ENCODE measurements at regions not wholly inside any gene's neighbourhood (a gene's known extent, or its start where the extent isn't known, plus 50 kb on each side); places are given as distances from the start of the nearest gene placed in this dataset.

DNA sequence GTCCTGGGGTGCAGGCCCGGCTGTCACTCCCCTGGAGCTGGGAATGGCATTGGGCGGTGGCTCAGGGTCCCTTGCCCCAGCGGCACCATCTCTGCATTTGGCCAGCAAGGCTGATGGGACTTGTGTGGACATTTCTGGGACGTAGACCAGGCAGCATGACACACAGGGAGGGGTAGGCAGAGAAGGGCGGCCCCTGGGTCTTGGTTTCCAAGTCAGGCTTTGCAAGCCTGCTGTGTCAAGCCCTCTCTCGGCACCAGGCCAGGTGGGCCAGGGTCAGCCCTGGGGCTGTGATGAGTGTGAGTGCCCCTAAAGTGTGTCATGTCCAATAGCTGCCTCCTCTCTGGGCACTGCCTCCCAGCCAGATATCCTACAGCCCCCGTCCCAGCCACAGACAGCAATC lies 335.2 kb downstream of the SEC14L1 start:
- in situ Hi-C loops (cut with MboI; ENCODE audit: low pct_unique_long_range_greater_than_20kb, low sequenced_read_pairs, unreplicated experiment), result no loop called here
- no peak for DNase-seq (ENCODE audit: low spot score)
- TF ChIP-seq, protein P1, sequence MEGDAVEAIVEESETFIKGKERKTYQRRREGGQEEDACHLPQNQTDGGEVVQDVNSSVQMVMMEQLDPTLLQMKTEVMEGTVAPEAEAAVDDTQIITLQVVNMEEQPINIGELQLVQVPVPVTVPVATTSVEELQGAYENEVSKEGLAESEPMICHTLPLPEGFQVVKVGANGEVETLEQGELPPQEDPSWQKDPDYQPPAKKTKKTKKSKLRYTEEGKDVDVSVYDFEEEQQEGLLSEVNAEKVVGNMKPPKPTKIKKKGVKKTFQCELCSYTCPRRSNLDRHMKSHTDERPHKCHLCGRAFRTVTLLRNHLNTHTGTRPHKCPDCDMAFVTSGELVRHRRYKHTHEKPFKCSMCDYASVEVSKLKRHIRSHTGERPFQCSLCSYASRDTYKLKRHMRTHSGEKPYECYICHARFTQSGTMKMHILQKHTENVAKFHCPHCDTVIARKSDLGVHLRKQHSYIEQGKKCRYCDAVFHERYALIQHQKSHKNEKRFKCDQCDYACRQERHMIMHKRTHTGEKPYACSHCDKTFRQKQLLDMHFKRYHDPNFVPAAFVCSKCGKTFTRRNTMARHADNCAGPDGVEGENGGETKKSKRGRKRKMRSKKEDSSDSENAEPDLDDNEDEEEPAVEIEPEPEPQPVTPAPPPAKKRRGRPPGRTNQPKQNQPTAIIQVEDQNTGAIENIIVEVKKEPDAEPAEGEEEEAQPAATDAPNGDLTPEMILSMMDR (IDR thresholded peaks at IDR 0.05; ENCODE audit: extremely low read depth, insufficient read depth, missing control alignments), result no peak

DNA sequence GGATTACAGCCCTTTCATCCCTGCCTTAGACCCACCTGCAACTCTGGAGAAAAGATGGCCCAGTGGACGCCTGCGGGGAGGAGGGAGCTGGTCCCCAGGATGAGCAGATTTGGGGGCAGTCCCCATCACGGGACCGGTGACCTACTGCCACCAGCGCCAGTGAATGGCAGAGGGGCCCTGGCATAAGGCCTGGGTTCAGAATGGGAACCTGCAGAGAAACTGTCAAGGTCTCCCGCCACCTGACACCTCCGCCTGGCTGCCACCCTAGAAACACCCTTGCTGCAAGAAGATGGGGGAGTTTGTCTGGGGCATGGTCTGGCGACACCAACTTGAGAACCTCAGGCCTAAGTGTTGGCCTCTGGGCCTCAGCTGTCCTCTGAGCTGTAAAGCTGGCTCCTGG lies 335.7 kb downstream of the SEC14L1 start:
- no peak for DNase-seq (ENCODE audit: low spot score)
- TF ChIP-seq, protein P1 (IDR thresholded peaks at IDR 0.05; ENCODE audit: extremely low read depth, insufficient read depth, missing control alignments), result no peak
- in situ Hi-C loops (cut with MboI; ENCODE audit: low pct_unique_long_range_greater_than_20kb, low sequenced_read_pairs, unreplicated experiment), result no loop called here

DNA sequence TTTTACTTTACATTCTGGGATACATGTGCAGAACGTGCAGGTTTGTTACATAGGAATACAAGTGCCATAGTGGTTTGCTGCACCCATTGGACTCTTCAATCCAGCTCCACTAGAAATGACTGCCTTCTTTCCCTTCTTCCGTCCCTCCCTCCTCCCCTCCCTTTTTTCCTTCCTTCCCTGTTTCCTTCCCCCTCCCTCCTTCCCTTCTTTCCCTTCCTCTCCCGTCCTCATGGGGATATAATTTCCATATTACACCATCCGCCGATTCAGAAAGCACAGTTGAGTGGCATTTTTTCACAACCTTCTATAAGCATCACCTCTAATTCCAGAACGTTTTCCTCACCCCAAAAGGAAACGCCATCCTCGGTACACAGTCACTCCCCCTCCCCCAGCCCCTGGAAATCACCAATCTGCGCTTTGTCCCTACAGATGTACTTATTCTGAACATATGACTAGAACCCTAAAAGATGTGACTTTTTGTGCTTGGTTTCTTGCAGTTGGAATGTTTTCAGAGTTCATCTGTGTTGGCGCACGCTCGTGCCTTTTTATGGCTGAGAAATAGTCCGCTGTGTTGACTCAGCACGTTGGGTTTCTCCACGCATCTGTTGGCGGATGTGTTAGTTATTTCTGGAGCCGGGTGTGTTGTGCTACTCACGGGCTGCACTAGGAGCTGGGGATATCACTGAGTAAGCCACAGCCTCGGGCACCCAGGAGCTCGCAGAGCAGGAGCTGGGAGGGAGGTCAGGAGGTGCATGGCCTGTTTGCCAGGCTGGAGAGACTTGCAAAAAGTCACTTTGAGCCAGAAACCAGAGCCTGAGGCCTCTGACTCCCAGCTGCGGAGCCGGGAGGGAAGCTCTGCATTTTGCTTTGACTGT lies 336.4 kb downstream of the SEC14L1 start:
- in situ Hi-C loops (cut with MboI; ENCODE audit: low pct_unique_long_range_greater_than_20kb, low sequenced_read_pairs, unreplicated experiment), result no loop called here
- TF ChIP-seq, protein P1 (IDR thresholded peaks at IDR 0.05; ENCODE audit: extremely low read depth, insufficient read depth, missing control alignments), result no peak
- DNase-seq (ENCODE audit: low spot score), result no peak

DNA sequence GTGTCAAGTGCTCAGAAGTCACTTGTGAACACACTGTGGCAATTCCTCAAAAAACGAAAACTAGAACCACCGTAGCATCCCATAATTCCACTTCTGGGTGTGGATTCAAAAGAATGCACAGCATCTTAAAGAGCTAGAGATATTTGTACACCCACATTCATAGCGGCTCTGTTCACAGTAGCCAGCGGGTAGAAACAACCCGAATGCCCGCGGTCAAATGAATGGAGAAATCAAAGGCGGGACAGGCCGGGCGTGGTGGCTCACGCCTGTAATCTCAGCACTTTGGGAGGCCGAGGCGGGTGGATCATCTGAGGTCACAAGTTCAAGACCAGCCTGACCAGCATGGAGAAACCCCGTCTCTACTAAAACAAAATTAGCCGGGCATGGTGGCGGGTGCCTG lies 337.5 kb downstream of the SEC14L1 start:
- DNase-seq (ENCODE audit: low spot score), result no peak
- TF ChIP-seq, protein P1 (IDR thresholded peaks at IDR 0.05; ENCODE audit: extremely low read depth, insufficient read depth, missing control alignments), result no peak
- in situ Hi-C loops (cut with MboI; ENCODE audit: low pct_unique_long_range_greater_than_20kb, low sequenced_read_pairs, unreplicated experiment), result no loop called here

DNA sequence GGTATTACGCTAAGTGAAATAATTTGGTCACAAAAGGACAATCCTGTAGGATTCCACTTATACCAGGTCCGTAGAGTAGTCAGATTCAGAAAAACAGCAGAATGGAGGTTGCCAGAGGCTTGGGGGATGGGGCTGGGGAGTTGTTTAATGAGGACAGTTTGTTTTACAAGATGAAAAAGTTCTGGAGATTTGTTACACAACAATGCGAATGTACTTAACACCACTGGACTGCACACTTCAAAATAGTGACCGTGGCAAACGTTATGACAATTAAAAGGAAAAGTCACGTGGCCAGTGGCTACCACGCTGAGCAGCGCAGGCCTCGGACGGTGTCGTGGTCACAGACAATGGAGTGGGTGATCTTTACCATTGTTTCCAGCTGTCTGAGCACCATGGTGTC lies 338.1 kb downstream of the SEC14L1 start:
- TF ChIP-seq, protein P1 (IDR thresholded peaks at IDR 0.05; ENCODE audit: extremely low read depth, insufficient read depth, missing control alignments), result no peak
- no peak for DNase-seq (ENCODE audit: low spot score)
- in situ Hi-C loops (cut with MboI; ENCODE audit: low pct_unique_long_range_greater_than_20kb, low sequenced_read_pairs, unreplicated experiment), result no loop called here

DNA sequence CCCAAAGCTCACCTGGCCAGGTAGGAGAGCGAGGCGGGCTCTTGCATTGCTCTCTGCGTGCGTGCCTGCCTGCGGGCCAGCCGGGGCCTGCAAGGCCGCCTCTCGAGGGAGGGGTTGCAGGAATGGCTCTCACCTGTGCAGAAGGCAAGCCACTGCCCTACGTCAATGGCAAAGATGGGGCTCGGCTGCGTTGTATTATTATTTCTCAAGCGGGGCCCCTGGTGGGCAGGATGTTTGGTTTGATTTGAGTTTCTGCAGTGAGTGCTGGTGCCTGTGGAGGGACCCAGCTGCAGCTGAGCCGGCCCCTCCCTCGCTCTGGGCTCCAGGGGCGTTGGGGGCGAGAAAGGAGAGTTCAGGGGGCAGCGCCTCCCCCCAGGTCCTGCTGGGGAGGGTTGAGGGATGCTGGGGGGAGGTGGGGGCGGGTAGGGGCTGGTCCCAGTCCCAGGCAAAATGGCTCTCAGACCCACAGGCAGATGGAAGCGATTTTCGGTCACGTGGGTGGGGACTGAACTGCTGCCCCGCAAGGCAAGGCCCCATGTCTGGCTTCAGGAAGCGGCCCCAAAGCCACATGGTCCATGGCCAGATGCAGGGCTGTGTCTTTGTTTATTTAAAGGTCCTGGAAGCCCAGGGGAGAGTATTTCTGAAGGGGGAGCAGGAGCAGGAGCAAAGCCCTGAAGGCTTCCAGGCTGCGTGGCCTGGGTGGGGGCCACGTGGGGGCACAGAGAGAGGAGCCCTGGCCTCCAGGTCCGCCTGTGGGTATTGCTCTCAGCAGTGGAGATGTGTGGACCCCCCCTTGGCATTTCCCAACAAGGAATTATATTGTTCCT lies 338.8 kb downstream of the SEC14L1 start:
- in situ Hi-C loops (cut with MboI; ENCODE audit: low pct_unique_long_range_greater_than_20kb, low sequenced_read_pairs, unreplicated experiment), result no loop called here
- TF ChIP-seq, protein P1 (IDR thresholded peaks at IDR 0.05; ENCODE audit: extremely low read depth, insufficient read depth, missing control alignments), result no peak
- DNase-seq (ENCODE audit: low spot score), result no peak

Data from GM13977 (cell line).